ENCODE measurements at regions not wholly inside any gene's neighbourhood (a gene's known extent, or its start where the extent isn't known, plus 50 kb on each side); places are given as distances from the start of the nearest gene placed in this dataset.

DNA sequence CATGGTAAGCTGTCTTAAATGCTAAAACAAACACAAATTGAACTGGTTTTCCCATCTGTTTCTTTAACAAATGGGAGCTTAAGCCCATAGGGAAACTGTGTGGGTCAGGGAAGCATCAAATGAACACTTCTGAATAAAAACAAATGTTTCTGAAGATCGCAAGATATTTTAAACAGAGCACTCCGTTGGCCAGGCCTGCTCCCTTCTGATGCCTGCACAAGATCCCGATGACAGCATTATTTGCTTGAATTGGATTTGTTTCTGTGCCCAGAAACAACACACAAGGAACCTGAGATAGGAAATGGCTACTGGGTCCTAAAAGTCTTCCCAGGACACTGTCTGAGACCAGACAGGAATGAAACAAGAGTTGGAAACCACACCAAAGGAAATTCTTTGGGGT, 425.8 kb upstream of the ZFHX3 start:
- no peak for DNase-seq (ENCODE audit: low read depth in 3 of 3)

DNA sequence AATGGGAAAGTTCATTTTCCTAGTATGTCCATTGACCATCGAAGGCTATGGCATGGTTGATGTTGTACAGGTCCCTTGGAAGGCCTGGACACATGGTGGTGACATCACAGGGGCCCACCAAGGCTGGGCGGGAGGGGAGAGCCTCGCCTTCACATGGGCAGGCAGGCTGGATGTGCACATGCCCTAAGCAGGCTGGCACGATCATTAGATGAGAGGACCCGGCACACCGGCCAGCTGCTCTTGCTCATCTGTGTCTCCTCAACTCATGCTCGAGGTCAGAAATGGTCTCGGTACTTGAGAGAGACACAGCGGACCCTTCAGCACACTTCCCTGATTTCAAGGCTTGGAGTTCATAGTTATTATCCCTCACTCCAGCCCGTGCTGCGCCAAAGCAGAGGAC, 416.9 kb upstream of the ZFHX3 start:
- no peak for DNase-seq (ENCODE audit: low read depth in 3 of 3)

DNA sequence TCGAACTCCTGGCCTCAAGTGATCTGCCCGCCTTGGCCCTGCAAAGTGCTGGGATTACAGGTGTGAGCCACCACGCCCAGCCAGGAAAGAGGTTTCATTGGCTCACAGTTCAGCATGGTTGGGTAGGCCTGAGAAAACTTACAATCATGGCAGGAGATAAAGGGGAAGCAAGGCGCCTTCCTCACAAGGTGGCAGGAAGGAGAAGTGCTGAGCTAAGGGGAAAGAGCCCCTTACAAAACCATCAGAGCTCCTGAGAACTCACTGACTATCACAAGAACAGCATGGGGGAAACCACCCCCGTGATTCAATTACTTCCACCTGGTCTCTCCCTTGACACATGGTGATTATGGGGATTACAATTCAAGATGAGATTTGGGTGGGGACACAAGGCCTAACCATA, 411.7 kb upstream of the ZFHX3 start:
- no peak for DNase-seq (ENCODE audit: low read depth in 3 of 3)

DNA sequence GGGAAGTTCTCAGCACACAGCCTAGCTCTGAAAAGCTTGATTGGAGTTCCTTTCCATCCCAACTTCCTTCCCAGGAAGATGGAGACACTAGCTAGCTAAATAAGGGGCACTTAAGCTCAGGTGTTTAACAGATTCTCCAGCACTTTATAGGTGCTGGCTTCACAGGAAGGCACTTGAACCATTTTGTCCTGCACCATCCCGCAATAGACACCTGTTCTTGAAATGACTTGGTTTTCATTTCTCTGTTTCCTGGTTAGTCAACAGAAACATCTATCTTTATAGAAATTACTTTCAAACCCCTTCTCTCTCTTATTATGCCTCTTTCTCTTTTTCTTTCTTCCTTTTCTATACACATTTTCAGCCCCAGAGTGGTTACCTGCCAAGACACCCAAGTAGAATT, 409.9 kb upstream of the ZFHX3 start:
- DNase-seq (ENCODE audit: low read depth in 3 of 3) = no peak

DNA sequence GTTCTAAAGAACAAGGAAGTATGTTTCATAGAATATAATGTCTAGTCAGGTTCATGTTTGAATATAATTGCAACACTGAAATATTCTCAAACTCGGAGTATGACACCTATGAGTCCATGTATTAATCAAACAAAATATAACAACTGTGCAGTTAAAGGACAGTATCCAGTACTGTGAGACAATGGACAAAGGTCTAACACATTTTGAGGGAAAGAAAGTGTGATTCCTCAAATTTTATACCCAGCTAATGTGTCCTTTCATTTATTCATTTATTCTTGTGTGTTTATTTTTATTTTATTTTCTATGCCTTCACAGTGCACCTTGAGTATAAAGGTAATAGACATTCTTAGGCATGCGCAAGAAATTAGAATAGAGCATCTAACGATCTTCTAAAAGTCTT, 401.0 kb upstream of the ZFHX3 start:
- no peak for DNase-seq (ENCODE audit: low read depth in 3 of 3)

DNA sequence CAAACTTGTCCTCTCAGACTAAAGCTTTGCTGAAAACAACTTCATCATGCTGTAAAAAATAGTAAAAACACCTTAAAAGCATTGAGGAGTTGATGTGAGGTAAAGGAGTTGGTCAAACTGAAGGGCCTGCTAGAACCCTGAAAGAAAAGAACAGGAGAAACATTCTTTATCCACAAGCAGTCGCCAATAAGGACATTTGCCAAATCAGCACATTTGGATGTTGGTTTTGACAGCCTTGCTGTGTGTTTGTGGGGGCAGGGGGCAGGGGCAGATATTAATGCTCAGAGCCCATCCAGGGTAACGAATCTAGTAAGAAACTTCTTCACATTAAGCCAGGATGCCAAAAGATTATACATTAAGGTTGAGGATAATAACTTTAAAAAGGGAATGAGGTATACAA, 399.9 kb upstream of the ZFHX3 start:
- DNase-seq (ENCODE audit: low read depth in 3 of 3) = no peak

DNA sequence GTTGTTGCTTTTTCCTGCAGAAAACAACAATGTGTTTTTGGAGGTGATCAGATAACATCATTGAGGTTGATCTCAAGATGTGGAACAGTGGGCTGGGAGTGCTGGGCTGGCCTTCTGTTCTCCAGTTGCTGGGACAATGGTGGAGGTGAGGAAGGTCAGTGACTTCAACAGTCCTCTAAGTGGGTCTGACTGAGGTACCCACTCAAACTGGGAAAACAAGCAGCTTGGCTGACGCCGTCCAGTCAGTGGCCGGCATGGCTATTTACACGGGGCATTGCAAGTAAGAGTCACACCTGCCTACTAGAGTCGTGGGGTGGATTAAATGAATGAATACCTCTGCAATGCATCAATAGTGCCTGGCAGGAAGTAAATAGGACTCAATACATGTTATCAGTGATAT, 386.7 kb upstream of the ZFHX3 start:
- no peak for DNase-seq (ENCODE audit: low read depth in 3 of 3)

DNA sequence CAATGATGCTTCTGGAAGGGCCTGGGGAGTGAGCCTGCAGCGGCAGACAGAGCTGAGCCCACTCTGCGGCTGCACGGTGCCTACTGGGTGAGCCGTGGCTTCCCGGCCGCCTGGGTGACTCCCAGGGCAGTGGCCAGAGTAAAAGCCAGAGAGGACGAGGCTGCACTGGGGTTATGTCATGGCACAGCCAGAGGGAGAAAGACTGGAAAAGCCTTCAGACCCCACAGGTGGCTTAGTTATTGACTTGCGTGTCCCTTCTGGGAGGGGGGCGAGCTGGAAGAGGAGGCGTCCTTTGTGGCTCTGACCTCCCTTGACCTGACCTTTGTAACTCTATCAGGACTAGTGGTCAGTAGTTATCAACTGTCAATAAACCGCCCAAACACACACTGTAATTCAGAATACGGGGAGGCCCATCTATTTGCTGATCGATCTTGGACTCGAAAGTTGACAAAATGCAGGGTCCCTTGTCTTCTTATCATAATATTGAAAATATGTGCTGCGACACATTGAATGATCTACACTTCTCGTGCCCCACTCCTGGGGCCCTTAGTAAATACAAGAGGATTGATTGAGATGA, 385.9 kb upstream of the ZFHX3 start:
- no peak for DNase-seq (ENCODE audit: low read depth in 3 of 3)

DNA sequence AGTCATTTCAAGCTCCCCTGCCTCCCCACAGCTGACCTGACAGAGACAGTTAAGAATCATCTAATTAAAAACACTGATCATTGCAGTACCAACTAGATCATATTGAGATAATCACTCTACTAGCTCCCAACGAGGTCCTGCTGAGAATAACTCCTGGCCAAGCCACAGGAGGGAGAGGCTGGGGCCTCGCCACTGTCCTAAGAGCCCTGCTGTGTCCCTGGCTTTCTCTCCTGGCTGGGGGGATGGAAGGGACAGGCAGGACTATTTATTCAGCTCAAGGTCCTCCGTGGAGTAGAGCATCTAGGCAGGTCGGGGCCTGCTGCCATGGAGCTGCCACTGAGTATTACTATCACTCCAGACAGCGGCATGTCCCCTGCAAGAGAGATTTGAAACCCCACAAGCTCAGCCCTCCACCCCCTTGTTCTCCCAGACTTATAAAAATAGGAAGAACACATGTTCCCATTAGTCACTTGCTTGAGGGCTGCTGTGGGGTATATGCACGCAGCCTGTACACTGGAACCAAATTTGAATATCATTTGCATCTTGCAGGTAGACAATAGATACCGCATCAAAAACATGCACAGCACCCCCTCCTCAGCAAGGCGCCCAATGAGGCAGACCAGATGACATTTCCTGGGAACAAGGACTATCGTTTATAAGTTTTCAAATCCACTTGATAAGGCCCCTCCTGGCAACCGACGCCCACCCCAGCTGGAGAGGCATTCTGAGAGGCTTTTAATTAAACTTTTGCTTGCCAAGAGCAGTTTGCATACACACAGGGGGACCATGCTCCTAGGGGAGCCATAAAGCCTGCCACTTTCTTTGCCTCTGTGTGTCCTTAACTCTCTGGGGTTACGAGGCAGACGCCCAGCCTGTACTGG, 385.2 kb upstream of the ZFHX3 start:
- DNase-seq (ENCODE audit: low read depth in 3 of 3) = no peak

DNA sequence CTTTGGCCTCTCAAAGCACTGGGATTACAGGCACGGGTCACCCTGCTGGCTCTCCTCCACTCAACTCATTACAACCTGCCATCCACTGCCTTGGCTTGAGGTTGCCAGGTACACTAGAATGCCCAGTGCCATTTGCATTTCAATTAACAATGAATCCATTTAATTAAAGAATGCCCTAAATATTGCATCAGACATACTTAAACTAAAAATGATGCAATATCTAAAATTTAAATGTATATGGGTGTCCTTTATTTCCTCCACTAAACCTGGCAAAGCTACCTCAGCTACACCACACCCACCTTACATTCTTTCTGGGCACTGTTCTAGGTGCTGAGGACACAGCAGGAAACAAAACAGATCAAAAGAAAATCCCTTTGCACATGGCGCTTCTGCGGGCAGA, 382.2 kb upstream of the ZFHX3 start:
- DNase-seq (ENCODE audit: low read depth in 3 of 3) = no peak

DNA sequence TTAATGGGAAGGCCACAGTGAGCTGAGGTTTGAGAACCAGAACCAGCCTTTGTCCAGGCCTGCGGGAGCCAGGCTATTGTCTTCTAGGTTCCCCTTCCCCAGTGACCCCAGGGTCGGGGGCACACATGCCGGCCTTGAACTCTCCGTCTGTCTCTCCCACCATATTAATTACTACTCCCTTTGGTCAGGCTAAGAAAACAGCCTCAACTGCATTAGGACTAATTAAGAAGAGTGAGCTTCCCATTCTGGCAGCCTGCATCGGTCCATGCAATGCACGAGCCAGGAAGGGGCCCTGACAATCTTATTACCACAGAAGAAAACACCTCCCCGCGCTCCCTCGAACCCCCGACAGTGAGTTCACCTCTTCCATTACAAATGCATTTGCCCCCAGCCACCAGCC, 380.2 kb upstream of the ZFHX3 start:
- DNase-seq (ENCODE audit: low read depth in 3 of 3) = no peak

DNA sequence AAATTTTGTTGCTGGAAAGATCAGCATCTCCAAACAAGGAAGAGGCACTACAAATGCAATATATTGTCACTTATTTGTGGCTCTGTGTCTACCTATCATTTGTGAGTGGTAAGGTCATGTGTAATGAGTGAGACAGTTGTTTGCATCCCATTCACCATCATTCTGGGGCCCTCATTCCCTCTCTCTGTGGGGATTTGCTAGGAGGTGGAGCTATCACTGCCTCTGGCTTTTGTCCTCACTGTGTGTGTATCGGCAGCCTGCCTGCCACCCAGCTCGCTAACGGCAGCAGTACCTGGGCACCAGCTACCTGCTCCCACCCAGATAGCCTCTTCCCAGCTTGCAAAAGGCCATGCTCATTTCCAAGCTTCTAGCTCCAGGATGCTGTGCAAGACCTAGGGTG, 379.2 kb upstream of the ZFHX3 start:
- no peak for DNase-seq (ENCODE audit: low read depth in 3 of 3)

DNA sequence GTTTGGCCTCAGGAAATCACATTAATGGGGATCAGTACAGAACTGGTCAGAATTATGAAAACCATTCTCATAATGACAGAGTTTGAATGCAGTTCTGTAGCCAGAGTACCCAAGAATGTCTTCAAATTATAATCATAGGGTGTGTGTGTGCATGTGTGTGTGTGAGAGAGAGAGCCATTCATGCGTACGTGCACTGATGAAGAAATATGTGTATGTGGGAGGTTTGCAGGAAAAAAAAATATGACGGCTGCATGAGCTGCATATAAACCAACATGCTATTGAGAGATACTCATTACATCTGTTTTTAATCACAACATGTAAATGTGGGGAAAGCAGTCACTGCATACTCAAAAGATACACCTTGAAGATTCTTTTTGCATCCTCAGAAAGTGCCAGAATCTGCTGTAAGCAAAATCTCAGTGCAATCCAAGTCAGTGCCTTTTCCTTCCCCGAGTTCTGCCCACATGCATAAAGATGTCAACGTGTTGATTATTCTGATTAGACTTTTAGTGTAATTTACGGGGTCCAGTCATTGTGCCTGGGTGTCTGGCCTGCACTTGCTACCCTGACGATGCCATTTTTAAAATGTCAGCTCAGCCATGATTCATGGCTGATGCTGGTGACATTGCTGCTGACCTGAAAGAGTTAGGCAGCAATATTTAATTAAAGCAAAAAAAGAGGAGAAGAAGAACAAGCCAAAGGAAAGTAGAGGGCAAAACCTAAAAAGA, 378.7 kb upstream of the ZFHX3 start:
- no peak for DNase-seq (ENCODE audit: low read depth in 3 of 3)

DNA sequence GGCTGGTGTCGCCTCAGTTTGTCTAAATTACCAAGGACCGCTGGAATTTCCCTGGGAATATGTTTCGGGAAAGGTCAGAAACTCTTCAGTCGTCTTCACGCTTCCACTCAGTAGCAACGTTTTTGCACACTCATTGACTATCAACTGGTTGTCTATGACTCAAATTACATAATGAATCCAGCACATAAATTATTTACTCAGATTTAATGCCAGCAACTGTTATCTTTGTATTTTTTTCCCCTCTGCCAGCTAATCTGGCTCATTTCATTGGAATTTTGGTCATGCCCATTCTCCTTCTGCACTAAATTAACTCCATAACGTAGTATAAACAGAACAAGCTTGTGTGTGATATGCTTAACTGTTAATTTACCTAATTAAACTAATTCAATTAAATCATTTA, 372.7 kb upstream of the ZFHX3 start:
- DNase-seq (ENCODE audit: low read depth in 3 of 3) = no peak

DNA sequence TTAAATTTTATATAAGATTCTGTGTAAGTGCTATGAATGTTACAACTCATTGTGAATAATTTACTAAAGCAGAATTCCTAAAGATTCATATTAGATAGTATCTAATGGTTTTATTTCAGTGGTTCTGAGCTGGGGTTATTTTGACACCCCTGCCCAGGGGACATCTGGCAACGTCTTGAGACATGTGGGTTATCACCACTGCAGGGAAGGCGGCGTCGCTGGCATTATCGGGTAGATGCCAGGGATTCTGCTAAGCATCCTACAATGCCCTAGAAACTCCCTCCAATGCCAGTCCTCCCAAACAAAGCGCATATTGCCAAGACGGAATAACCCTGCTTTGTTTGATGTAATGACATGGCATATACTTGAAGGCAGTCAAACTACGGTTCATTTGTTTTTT, 372.3 kb upstream of the ZFHX3 start:
- DNase-seq (ENCODE audit: low read depth in 3 of 3) = no peak

DNA sequence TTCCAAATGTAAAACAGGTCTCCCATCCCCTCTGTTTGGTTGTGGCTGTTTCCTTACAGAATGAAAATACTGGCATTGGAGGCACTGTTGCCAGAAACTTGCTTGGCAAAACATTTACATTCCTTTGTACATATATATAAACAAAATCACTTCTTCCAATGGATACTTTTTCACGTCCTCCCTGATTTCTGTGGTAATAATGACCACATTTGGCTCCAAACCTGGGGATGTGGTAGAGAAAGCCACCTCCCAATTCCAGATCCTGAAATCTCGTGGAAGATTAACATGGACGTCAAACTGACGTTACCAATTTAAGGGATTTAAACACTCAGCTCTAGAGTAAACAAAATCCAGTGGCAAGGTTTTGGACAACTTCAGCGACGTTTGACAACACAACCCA, 370.8 kb upstream of the ZFHX3 start:
- DNase-seq (ENCODE audit: low read depth in 3 of 3) = no peak

DNA sequence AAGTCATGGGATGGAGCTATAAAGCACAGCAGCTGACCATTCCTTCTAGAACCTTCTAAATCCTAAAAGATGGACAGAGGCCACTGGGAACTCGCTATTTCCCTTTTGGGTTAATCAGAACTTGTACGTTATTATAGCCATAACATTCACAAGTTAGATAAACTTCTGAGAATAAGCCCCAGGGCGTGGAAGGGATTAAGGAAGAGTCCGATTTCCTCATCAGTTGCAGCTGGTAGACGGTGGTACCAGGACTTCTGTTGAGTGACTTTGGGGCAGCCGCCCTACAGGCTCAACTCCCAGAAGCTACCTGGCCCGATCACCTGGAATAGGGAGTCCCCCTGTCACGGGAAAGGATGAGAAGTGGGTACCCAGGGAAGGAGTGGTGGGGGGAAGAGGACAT, 370.1 kb upstream of the ZFHX3 start:
- no peak for DNase-seq (ENCODE audit: low read depth in 3 of 3)

DNA sequence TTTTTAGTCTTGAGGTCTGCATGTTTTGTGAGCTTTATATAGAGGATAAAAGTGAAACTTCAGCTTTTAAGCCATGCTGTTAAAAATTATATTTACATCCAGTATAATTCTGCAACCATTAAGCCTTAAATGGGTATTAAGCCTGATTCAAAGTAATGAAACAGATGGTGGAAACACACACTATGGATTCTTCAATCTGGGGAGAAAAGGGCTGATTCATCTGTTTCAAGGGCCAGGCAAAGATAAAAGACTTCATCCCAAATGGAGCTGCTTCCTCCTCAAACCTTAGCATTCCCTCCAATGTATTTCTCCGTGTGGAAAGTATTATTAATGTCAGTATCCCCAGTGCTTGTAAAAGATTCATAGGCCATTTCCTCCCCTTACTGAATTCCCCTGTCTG, 367.4 kb upstream of the ZFHX3 start:
- DNase-seq (ENCODE audit: low read depth in 3 of 3) = no peak

DNA sequence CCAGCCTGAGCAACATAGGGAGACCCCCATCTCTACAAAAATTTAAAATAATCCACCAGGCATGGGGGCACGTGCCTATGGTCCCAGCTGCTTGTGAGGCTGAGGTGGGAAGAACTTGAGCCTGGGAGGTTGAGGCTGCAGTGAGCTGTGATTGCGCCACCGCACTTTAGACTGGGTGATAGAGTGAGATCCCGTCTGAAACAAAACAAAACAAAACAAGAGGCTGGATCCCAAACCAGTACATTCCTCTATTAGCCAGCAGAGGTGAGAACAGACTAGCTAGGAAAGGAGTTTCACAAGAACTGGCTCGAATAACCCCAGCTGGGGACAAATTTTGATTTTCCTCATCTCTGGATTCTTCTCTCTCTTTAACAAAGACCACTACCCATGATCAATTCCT, 366.7 kb upstream of the ZFHX3 start:
- no peak for DNase-seq (ENCODE audit: low read depth in 3 of 3)

DNA sequence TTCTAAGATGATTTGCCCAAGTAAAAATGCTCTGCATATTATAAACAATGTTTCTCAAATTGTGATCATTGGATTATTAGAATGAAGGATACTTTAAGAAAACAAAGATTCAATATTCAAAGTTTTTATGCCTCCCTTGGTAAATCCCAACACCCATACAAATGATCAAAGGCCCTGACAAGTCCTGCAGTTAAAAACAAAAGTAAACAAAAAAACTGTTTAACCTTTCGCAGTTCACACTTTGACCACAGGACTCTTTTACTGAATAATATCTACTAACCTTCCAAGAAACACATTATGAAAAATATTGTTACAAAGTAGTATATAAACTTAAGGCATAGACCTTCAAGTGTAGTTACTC, 365.9 kb upstream of the ZFHX3 start:
- DNase-seq (ENCODE audit: low read depth in 3 of 3) = no peak

DNA sequence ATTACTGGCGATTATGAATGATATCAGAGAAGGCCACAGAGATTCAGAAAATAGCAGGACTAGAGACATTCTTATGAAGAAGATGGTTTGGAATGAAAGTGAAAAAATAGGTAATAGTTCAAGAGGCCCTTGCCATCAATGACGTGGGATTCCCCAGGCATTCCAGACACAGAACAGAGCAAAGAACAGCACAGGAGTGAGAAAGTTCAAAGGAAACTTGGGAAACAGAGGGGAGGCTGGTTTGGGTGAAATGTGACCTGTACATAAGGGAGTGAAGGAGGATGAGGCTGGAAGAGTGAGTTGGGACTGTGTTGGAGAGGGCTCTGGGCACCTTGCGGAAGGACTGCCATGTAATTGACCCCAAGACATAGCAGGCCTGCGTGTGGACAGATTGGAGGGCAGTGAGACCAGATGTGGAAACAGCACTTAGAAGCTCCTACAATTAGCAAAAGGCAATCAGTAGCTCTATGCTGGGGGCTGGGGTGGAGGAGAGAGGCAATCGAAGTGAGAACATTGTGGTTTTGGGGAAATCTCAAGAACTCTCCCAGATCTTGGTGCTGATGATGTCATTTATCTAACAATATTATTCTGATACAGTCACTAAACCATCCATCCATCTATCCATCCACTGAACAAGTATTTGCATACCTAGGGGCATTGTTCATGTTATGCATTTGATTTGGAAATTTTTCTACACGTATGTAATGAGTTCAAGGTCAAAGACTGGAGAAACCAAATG, 365.3 kb upstream of the ZFHX3 start:
- DNase-seq (ENCODE audit: low read depth in 3 of 3) = no peak

DNA sequence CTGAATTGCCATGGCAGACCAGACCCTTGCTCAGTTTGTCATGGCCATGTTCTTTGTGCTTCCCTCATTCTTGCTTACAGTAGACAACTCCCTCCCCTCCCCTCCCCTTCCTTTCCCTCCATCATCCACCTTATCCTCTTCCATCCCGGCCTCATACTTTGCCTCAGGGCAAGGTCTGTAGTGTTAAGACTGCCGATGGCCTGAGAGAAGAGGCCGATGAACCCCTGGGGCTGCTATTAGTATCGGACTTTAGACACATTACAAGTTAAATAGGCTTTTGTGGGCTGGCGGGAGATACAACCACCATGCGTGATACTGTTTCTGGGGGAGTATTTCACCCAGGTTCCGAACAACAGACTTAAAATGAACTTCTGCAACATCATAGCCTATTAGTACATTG, 364.5 kb upstream of the ZFHX3 start:
- no peak for DNase-seq (ENCODE audit: low read depth in 3 of 3)

DNA sequence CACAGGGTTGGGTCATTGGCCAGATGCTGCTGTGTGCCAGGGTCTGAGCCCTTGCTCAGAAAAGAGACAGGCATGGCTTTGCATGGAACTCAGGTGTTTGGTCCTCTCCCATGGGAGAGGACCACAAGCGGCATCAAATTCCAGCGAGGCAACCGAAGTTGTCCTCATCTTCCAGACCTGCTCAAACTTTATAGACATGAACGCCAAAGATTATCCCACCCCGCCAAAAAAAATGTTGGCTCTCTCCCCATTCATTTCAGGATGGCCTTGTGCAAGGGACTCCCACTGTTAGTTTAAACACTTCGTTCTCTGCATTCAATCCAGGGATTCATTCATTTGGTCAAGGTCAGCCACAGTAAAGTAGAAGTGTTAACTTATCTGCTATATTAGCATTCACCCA, 360.8 kb upstream of the ZFHX3 start:
- DNase-seq (ENCODE audit: low read depth in 3 of 3) = no peak

Data from stimulated activated CD4-positive, alpha-beta T cell treated with anti-CD3 and anti-CD28 coated beads, TNF-alpha, amount 100 ng/mL, for 48 hours (primary cell).